Adrenal gland (tissue), 9 donors: ENCODE measurements at regions not wholly inside any gene's neighbourhood (a gene's known extent, or its start where the extent isn't known, plus 50 kb on each side); places are given as distances from the start of the nearest gene placed in this dataset.

Source experiments
- DNase-seq, 7 donors: peaks; one replicate each; pipeline ENCODE4 v3.0.0-alpha.2; 2019 to 2020
- H3K27ac ChIP-seq, 5 donors: fragments of 200-600 bp; sonication (generic) in 4 of 5; 1 replicate in 3 of 5; 2 replicates in 2 of 5; pipeline versions ENCODE4 v1.5.1 to v1.8.0; 2016 to 2020; ENCODE audit warnings: mild to moderate bottlenecking in 1 of 5
- H3K27me3 ChIP-seq: fragments of 200-600 bp; 2 replicates; pipeline ENCODE4 v1.8.0; 2021
- H3K36me3 ChIP-seq, 2 donors: fragments of 200-600 bp; replicated peaks in 1 of 2; 1 replicate in 1 of 2; 2 replicates in 1 of 2; pipeline versions ENCODE4 v1.5.1 to v1.8.0; 2018 to 2022
- H3K4me1 ChIP-seq, 2 donors: fragments of 200-600 bp; replicated peaks in 1 of 2; 1 replicate in 1 of 2; 2 replicates in 1 of 2; pipeline versions ENCODE4 v1.5.1 to v1.8.0; 2018 to 2021
- H3K4me3 ChIP-seq, 4 donors: fragments of 200-600 bp; sonication (generic) in 3 of 4; one replicate each; pipeline ENCODE4 v1.5.1; 2016 to 2018
- H3K9me3 ChIP-seq, 3 donors: fragments of 200-600 bp; sonication (generic) in 1 of 3; replicated peaks in 1 of 3; 1 replicate in 2 of 3; 2 replicates in 1 of 3; pipeline versions ENCODE4 v1.5.1 to v1.8.0; 2016 to 2021
- POLR2A ChIP-seq, 2 donors: fragments of 450-650 bp; IDR thresholded peaks; one replicate each; pipeline ENCODE4 v1.6.1; 2017; ENCODE audit warnings: antibody characterized with exemption in 2 of 2, mild to moderate bottlenecking in 2 of 2, moderate library complexity in 1 of 2
- WGBS, 4 donors: extraction: QIAGEN DNeasy Blood & Tissue Kit in 2 of 4; methylation state at CpG; one replicate each; pipeline versions ENCODE4 v1.1.5 to v1.1.7; 2013 to 2017; 5-methylcytosine and 5-hydroxymethylcytosine counted together
- intact Hi-C, 2 donors: fragments of 100-400 bp; cut with DNase I; formaldehyde crosslinking; loops; one replicate each; pipeline versions ENCODE4 v1.14.1 to v1.15.0; 2022 to 2023
- TF ChIP-seq, protein P1 (sequence below), 6 experiments: fragments of 450-650 bp in 4 of 6; fragments of 200-600 bp in 2 of 6; sonication (generic) in 1 of 6; IDR thresholded peaks; 1 replicate in 5 of 6; 2 replicates in 1 of 6; pipeline versions ENCODE4 v1.5.1 to v1.8.0; 2016 to 2021; ENCODE audit warnings: antibody characterized with exemption in 6 of 6, mild to moderate bottlenecking in 2 of 6, moderate library complexity in 1 of 6
- donor health status: healthy with polysubstance abuse.
- donor health status: Bipolar disorder and iron deficiency.
- donor health status: DM: yes; HTN: yes; CAD: no.
- donor health status: DM: no; HTN: no; CAD: no.
- donor health status: DM: no; HTN: no; CAD: no.

DNA sequence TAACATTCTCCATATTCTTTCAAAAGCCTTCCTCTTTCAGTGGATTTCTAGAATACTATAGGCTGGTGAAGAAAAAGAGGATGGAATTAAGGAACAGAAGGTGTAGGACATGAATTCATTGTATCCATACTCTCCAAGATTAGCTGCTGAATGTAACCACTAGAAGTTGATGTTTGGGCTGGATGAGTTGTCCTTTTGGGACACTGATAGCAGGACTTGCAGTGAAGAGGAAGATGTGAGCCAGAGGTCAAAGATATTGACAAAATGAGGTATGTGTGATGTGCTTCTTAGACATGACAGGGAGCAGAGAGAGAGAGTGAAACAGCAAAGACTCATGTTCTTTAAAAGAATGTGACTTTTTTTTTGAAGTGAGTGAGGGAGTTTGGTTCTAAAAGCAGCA, 134.3 kb upstream of the MAN1A1 start:
- Histone ChIP-seq H3K9me3 (no peaks in the 10 kb centered on the region), H3K4me3 (no peak overlapping the region), H3K27ac (no peak overlapping the region), H3K27me3 (no peaks in the 10 kb centered on the region), H3K4me1 (peaks cover 0 to 7% of the 10 kb centered on the region in 2 donors), H3K36me3 (no peaks in the 10 kb centered on the region)
- TF ChIP-seq POLR2A (IDR thresholded peaks at IDR 0.05), result no peak
- TF ChIP-seq, protein P1, sequence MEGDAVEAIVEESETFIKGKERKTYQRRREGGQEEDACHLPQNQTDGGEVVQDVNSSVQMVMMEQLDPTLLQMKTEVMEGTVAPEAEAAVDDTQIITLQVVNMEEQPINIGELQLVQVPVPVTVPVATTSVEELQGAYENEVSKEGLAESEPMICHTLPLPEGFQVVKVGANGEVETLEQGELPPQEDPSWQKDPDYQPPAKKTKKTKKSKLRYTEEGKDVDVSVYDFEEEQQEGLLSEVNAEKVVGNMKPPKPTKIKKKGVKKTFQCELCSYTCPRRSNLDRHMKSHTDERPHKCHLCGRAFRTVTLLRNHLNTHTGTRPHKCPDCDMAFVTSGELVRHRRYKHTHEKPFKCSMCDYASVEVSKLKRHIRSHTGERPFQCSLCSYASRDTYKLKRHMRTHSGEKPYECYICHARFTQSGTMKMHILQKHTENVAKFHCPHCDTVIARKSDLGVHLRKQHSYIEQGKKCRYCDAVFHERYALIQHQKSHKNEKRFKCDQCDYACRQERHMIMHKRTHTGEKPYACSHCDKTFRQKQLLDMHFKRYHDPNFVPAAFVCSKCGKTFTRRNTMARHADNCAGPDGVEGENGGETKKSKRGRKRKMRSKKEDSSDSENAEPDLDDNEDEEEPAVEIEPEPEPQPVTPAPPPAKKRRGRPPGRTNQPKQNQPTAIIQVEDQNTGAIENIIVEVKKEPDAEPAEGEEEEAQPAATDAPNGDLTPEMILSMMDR (IDR thresholded peaks at IDR 0.05), result no peak
- no peak for DNase-seq
- intact Hi-C loops, result no loop called here

DNA sequence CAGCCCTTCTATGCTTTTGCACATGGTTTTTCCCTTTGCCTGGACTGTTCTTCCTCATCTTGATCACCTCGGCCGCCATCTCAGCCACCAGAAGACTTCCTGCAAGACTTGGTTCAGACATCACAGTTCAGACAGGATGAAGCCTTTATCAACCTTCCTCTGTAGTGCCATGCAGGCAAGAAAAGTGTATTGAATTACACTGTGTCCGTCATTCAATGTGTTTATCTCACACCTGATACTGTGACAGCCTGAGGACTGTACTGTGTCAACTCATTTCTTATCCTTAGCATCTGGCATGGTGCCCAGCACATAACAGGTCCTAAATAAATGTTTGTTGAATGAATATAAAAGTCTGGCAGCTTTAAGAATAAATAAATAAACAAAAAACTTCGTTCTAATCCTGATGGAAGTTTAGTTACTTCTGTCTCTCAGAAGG, 133.3 kb upstream of the MAN1A1 start:
- DNase-seq, result no peak
- Histone ChIP-seq H3K9me3 (no peaks in the 10 kb centered on the region), H3K36me3 (no peaks in the 10 kb centered on the region), H3K27ac (no peak overlapping the region), H3K27me3 (no peaks in the 10 kb centered on the region), H3K4me1 (peaks cover 0 to 7% of the 10 kb centered on the region in 2 donors), H3K4me3 (no peak overlapping the region)
- WGBS, 4 donors, result 91 to 94% (median 92%) methylated on average over 4 of the region's 4 CpGs
- intact Hi-C loops, result no loop called here
- no peak for TF ChIP-seq POLR2A (IDR thresholded peaks at IDR 0.05)
- TF ChIP-seq, protein P1 (IDR thresholded peaks at IDR 0.05), result no peak

DNA sequence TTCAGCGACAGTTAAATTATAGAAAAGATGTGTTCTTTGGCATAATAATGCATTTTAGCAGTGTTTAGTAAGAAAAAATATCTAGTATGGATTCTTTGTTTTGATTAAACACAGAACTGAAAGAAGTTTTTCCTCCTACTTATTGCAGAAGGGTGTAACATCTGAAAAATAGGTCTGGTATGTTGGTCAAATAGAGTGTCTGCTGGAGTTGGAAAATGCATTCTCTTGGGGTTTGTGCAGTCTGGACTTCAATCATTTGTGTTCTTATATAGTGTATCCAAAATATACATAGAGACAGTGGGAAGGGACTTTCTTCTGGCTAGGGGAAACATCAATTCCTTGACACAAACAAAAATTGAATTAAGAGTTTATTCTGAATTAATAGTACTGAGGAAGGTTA, 132.4 kb upstream of the MAN1A1 start:
- Histone ChIP-seq H3K4me3 (no peak overlapping the region), H3K27me3 (no peaks in the 10 kb centered on the region), H3K27ac (no peak overlapping the region), H3K4me1 (peaks cover 0 to 7% of the 10 kb centered on the region in 2 donors), H3K9me3 (no peaks in the 10 kb centered on the region), H3K36me3 (no peaks in the 10 kb centered on the region)
- TF ChIP-seq, protein P1 (IDR thresholded peaks at IDR 0.05), result no peak
- TF ChIP-seq POLR2A (IDR thresholded peaks at IDR 0.05), result no peak
- 83 to 95% (median 87%) methylated on average over 1 of the region's 1 CpG for WGBS, 4 donors
- intact Hi-C loops, result no loop called here
- DNase-seq, result no peak

DNA sequence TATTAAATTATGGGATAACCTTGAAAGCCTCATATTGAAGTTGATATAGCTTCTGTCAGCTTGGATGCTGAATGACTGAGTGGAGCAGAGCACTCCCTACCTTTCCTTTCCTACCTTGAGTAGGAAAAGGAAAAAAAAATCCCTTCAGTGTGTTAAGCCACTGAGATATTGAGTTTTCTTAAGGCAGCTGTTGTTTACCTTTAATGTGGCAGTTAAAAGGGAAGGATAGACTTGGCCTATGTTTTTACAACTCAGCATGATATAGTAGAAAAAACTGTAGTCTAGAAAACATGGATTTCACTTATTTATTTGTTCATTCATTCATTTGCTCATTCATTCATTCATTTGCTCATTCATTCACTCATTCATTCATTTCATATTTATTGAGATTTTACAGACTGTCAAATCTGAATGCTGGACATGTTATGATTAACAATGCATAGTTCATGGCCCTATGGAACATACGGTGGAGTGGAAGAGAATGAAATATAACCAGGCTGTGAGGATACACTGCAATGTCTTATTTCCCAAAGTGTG, 131.5 kb upstream of the MAN1A1 start:
- WGBS, 4 donors, result 85 to 95% (median 88%) methylated on average over 1 of the region's 1 CpG
- no peak for TF ChIP-seq POLR2A (IDR thresholded peaks at IDR 0.05)
- TF ChIP-seq, protein P1 (IDR thresholded peaks at IDR 0.05), result no peak
- intact Hi-C loops, result no loop called here

More for the DNA sequence above, 131.5 kb upstream of the MAN1A1 start:
- Histone ChIP-seq H3K36me3 (no peaks in the 10 kb centered on the region), H3K4me3 (no peak overlapping the region), H3K4me1 (peaks cover 0 to 7% of the 10 kb centered on the region in 2 donors), H3K27ac (no peak overlapping the region), H3K9me3 (no peaks in the 10 kb centered on the region), H3K27me3 (no peaks in the 10 kb centered on the region)
- no peak for DNase-seq
